ENCODE measurements at regions not wholly inside any gene's neighbourhood (a gene's known extent, or its start where the extent isn't known, plus 50 kb on each side); places are given as distances from the start of the nearest gene placed in this dataset.

GRCh38 chr10:128898133-128898915 lies 568.7 kb upstream of the MGMT start:
- no peaks in the 10 kb centered on the region for H3K4me1 ChIP-seq (ENCODE audit: control insufficient read depth, insufficient read depth, low read length)
- no peak overlapping the region for H3K9ac ChIP-seq (ENCODE audit: low read length in 2 of 2)
- no peaks in the 10 kb centered on the region for H3K27me3 ChIP-seq (ENCODE audit: control insufficient read depth in 1 of 2, insufficient read depth in 2 of 2, low read length in 2 of 2)
- no peak overlapping the region for H3K27ac ChIP-seq (ENCODE audit: low read length)
- no peaks in the 10 kb centered on the region for H3K36me3 ChIP-seq (ENCODE audit: control insufficient read depth in 2 of 2, insufficient read depth in 2 of 2, low read length in 2 of 2)
- peaks cover 0 to 7% of the 10 kb centered on the region in 2 donors for H3K9me3 ChIP-seq (ENCODE audit: control insufficient read depth in 2 of 2, low read length in 2 of 2)
- H3K4me3 ChIP-seq (ENCODE audit: low read length in 2 of 2), result no peak overlapping the region

DNA sequence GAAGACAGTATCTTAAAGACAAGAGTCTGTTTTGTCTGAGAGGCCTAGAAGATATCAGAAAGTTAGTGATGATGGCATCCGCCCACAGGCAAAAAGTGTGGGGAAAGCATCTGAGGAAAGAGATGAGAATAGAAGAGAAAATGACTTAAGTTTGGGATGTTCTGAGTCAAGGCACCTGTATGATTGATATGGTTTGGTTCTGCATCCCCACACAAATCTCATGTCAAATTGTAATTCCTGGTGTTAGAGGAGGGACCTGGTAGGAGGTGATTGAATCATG lies 568.2 kb upstream of the MGMT start:
- Histone ChIP-seq H3K4me1 (ENCODE audit: control insufficient read depth, insufficient read depth, low read length) (no peaks in the 10 kb centered on the region), H3K27me3 (ENCODE audit: control insufficient read depth in 1 of 2, insufficient read depth in 2 of 2, low read length in 2 of 2) (no peaks in the 10 kb centered on the region), H3K27ac (ENCODE audit: low read length) (no peak overlapping the region), H3K9ac (ENCODE audit: low read length in 2 of 2) (no peak overlapping the region), H3K9me3 (ENCODE audit: control insufficient read depth in 2 of 2, low read length in 2 of 2) (peaks cover 0 to 8% of the 10 kb centered on the region in 2 donors), H3K4me3 (ENCODE audit: low read length in 2 of 2) (no peak overlapping the region), H3K36me3 (ENCODE audit: control insufficient read depth in 2 of 2, insufficient read depth in 2 of 2, low read length in 2 of 2) (no peaks in the 10 kb centered on the region)

- Histone ChIP-seq H3K9me3 (ENCODE audit: control insufficient read depth in 2 of 2, low read length in 2 of 2) (peaks cover 0 to 8% of the 10 kb centered on the region in 2 donors), H3K27ac (ENCODE audit: low read length) (no peak overlapping the region), H3K9ac (ENCODE audit: low read length in 2 of 2) (no peak overlapping the region)
These were observed 566.6 kb upstream of the MGMT start for GRCh38 chr10:128900456-128900855.

DNA sequence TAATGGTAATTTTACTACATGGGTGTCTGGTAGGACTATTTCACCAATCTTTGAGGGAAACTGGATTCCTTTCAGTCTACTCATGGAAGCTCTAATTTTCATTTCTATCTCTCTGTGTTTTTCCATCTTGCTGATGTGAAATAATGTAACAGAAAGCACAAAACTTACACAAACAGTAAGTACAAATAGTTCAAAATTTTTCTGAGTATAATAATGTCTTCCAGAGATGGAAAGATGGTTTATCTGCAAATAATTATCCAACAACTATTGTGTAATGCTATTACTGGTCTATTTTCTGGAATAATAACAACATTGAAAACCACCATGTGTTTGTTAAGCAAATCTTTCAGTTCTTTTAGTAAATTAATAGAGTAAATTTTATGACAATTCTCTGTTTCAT lies 565.8 kb upstream of the MGMT start:
- Histone ChIP-seq H3K36me3 (ENCODE audit: control insufficient read depth in 2 of 2, insufficient read depth in 2 of 2, low read length in 2 of 2) (no peaks in the 10 kb centered on the region), H3K27ac (ENCODE audit: low read length) (no peak overlapping the region), H3K27me3 (ENCODE audit: control insufficient read depth in 1 of 2, insufficient read depth in 2 of 2, low read length in 2 of 2) (no peaks in the 10 kb centered on the region), H3K9me3 (ENCODE audit: control insufficient read depth in 2 of 2, low read length in 2 of 2) (peaks cover 0 to 8% of the 10 kb centered on the region in 2 donors), H3K9ac (ENCODE audit: low read length in 2 of 2) (no peak overlapping the region), H3K4me1 (ENCODE audit: control insufficient read depth, insufficient read depth, low read length) (no peaks in the 10 kb centered on the region), H3K4me3 (ENCODE audit: low read length in 2 of 2) (no peak overlapping the region)

More at GRCh38 chr10:128900456-128900855, 566.6 kb upstream of the MGMT start:
- Histone ChIP-seq H3K4me1 (ENCODE audit: control insufficient read depth, insufficient read depth, low read length) (no peaks in the 10 kb centered on the region), H3K4me3 (ENCODE audit: low read length in 2 of 2) (no peak overlapping the region), H3K27me3 (ENCODE audit: control insufficient read depth in 1 of 2, insufficient read depth in 2 of 2, low read length in 2 of 2) (no peaks in the 10 kb centered on the region), H3K36me3 (ENCODE audit: control insufficient read depth in 2 of 2, insufficient read depth in 2 of 2, low read length in 2 of 2) (no peaks in the 10 kb centered on the region)

- H3K9ac ChIP-seq (ENCODE audit: low read length in 2 of 2), result no peak overlapping the region
- H3K4me3 ChIP-seq (ENCODE audit: low read length in 2 of 2), result no peak overlapping the region
- peaks cover 0 to 8% of the 10 kb centered on the region in 2 donors for H3K9me3 ChIP-seq (ENCODE audit: control insufficient read depth in 2 of 2, low read length in 2 of 2)
- no peak overlapping the region for H3K27ac ChIP-seq (ENCODE audit: low read length)
- no peaks in the 10 kb centered on the region for H3K36me3 ChIP-seq (ENCODE audit: control insufficient read depth in 2 of 2, insufficient read depth in 2 of 2, low read length in 2 of 2)
- H3K27me3 ChIP-seq (ENCODE audit: control insufficient read depth in 1 of 2, insufficient read depth in 2 of 2, low read length in 2 of 2), result peaks cover 0 to 2% of the 10 kb centered on the region in 2 donors
- H3K4me1 ChIP-seq (ENCODE audit: control insufficient read depth, insufficient read depth, low read length), result no peaks in the 10 kb centered on the region
These were observed 564.9 kb upstream of the MGMT start for GRCh38 chr10:128902031-128902710.

- Histone ChIP-seq H3K9ac (ENCODE audit: low read length in 2 of 2) (no peak overlapping the region), H3K4me3 (ENCODE audit: low read length in 2 of 2) (no peak overlapping the region), H3K9me3 (ENCODE audit: control insufficient read depth in 2 of 2, low read length in 2 of 2) (peaks cover 0 to 8% of the 10 kb centered on the region in 2 donors), H3K36me3 (ENCODE audit: control insufficient read depth in 2 of 2, insufficient read depth in 2 of 2, low read length in 2 of 2) (no peaks in the 10 kb centered on the region), H3K27me3 (ENCODE audit: control insufficient read depth in 1 of 2, insufficient read depth in 2 of 2, low read length in 2 of 2) (peaks cover 0 to 2% of the 10 kb centered on the region in 2 donors), H3K27ac (ENCODE audit: low read length) (no peak overlapping the region), H3K4me1 (ENCODE audit: control insufficient read depth, insufficient read depth, low read length) (no peaks in the 10 kb centered on the region)
These were observed 559.7 kb upstream of the MGMT start for GRCh38 chr10:128907155-128907941.

DNA sequence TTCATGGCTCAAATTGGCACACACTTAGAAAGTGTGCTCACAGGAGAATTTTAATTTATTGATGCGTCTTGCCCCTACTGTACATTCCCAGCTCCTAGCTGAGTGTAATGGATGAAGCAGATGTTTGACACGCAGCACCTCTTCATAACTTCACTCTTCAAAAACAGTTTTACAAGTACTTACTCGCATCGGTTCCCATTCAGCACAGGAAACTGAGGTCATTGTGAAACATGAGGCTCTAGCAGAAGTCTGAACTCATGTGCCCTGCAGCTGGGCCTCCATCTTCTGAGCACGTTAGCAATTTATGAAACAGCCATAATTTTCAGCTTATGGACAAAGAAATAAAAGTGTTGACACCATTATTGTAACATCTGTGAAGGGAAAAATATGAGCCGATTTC lies 558.9 kb upstream of the MGMT start:
- peaks cover 0 to 4% of the 10 kb centered on the region in 2 donors for H3K9me3 ChIP-seq (ENCODE audit: control insufficient read depth in 2 of 2, low read length in 2 of 2)
- no peak overlapping the region for H3K4me3 ChIP-seq (ENCODE audit: low read length in 2 of 2)
- no peak overlapping the region for H3K9ac ChIP-seq (ENCODE audit: low read length in 2 of 2)
- H3K36me3 ChIP-seq (ENCODE audit: control insufficient read depth in 2 of 2, insufficient read depth in 2 of 2, low read length in 2 of 2), result no peaks in the 10 kb centered on the region
- H3K4me1 ChIP-seq (ENCODE audit: control insufficient read depth, insufficient read depth, low read length), result no peaks in the 10 kb centered on the region
- H3K27me3 ChIP-seq (ENCODE audit: control insufficient read depth in 1 of 2, insufficient read depth in 2 of 2, low read length in 2 of 2), result peaks cover 0 to 2% of the 10 kb centered on the region in 2 donors
- no peak overlapping the region for H3K27ac ChIP-seq (ENCODE audit: low read length)

- H3K4me3 ChIP-seq (ENCODE audit: low read length in 2 of 2), result no peak overlapping the region
- H3K9me3 ChIP-seq (ENCODE audit: control insufficient read depth in 2 of 2, low read length in 2 of 2), result no peaks in the 10 kb centered on the region
- H3K27ac ChIP-seq (ENCODE audit: low read length), result no peak overlapping the region
These were observed 558.5 kb upstream of the MGMT start for GRCh38 chr10:128908499-128908898.

DNA sequence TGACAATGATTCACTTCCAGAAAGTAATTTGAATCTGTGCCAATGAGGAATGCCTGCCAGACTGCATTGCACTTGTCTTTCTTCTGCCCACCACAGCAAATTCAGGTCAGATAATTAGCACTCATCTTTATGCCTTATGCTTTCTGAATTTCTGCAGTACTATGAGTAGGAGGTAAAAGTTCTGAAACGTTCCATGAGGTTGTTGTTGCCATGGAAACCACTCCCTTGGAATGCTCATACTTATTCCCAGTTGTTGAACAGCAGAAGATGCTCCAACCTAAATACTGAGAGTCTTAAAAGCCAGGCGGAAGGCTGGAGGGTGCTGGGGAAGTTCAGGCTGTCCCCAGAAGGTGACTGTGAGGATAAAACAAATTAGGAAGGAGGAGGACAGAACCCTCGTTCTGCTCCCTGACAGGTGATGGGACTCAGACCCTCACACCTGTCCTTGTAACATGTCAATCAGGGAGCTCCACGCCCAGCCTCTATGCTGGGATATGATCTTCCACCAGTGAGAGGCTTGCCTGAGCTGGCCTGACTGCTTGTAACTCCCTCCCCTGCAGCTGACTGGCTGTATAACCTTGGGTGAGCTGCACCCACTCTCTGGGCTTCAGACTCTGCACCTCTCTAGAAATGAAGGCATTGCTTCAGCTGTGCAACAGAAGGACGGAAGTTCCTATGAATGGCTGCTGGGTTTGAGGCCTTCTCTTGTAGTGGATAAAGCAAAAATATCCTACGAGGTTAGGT lies 554.3 kb upstream of the MGMT start:
- Histone ChIP-seq H3K9ac (ENCODE audit: low read length in 2 of 2) (no peak overlapping the region), H3K27ac (ENCODE audit: low read length) (no peak overlapping the region)

More at GRCh38 chr10:128908499-128908898, 558.5 kb upstream of the MGMT start:
- no peak overlapping the region for H3K9ac ChIP-seq (ENCODE audit: low read length in 2 of 2)
- peaks cover 0 to 2% of the 10 kb centered on the region in 2 donors for H3K27me3 ChIP-seq (ENCODE audit: control insufficient read depth in 1 of 2, insufficient read depth in 2 of 2, low read length in 2 of 2)
- no peaks in the 10 kb centered on the region for H3K36me3 ChIP-seq (ENCODE audit: control insufficient read depth in 2 of 2, insufficient read depth in 2 of 2, low read length in 2 of 2)
- no peaks in the 10 kb centered on the region for H3K4me1 ChIP-seq (ENCODE audit: control insufficient read depth, insufficient read depth, low read length)

DNA sequence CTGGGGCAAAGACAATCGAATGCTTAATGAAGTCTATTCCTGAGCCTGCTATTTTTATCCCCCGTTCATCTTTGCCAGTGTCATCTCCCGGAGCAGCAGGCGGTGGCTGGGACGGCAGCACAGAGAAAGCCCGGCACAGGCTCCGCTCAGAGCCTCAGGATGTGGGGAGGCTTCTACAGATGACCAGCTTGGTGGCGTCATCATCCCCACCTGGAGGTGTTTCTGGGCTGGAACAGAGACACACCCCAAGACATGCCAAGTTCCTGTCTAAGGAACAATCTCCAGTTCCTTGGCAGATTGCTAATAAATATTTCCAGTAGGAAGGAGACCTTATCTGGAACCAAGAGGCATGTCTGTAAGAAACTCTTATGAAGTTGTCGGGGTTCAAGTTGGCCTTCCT lies 552.4 kb upstream of the MGMT start:
- no peaks in the 10 kb centered on the region for H3K4me1 ChIP-seq (ENCODE audit: control insufficient read depth, insufficient read depth, low read length)
- no peak overlapping the region for H3K27ac ChIP-seq (ENCODE audit: low read length)
- H3K9ac ChIP-seq (ENCODE audit: low read length in 2 of 2), result no peak overlapping the region
- peaks cover 0 to 2% of the 10 kb centered on the region in 2 donors for H3K9me3 ChIP-seq (ENCODE audit: control insufficient read depth in 2 of 2, low read length in 2 of 2)
- no peaks in the 10 kb centered on the region for H3K36me3 ChIP-seq (ENCODE audit: control insufficient read depth in 2 of 2, insufficient read depth in 2 of 2, low read length in 2 of 2)
- H3K27me3 ChIP-seq (ENCODE audit: control insufficient read depth in 1 of 2, insufficient read depth in 2 of 2, low read length in 2 of 2), result no peaks in the 10 kb centered on the region
- no peak overlapping the region for H3K4me3 ChIP-seq (ENCODE audit: low read length in 2 of 2)

More for the DNA sequence above, 554.3 kb upstream of the MGMT start:
- H3K9me3 ChIP-seq (ENCODE audit: control insufficient read depth in 2 of 2, low read length in 2 of 2), result peaks cover 0 to 2% of the 10 kb centered on the region in 2 donors
- H3K27me3 ChIP-seq (ENCODE audit: control insufficient read depth in 1 of 2, insufficient read depth in 2 of 2, low read length in 2 of 2), result no peaks in the 10 kb centered on the region
- no peak overlapping the region for H3K4me3 ChIP-seq (ENCODE audit: low read length in 2 of 2)
- no peaks in the 10 kb centered on the region for H3K4me1 ChIP-seq (ENCODE audit: control insufficient read depth, insufficient read depth, low read length)
- no peaks in the 10 kb centered on the region for H3K36me3 ChIP-seq (ENCODE audit: control insufficient read depth in 2 of 2, insufficient read depth in 2 of 2, low read length in 2 of 2)
